ENCODE measurements at regions not wholly inside any gene's neighbourhood (a gene's known extent, or its start where the extent isn't known, plus 50 kb on each side); places are given as distances from the start of the nearest gene placed in this dataset.
"Not testable (repeated sequence)": the region's sequence is repeated elsewhere in the genome, so short reads cannot be mapped to it uniquely, and the experiment has no call there.

- DNase-seq, result no peak
Measured at GRCh38 chr15:91611561-91612323, 241.8 kb upstream of the SLCO3A1 start.

- DNase-seq, result no peak
Measured at GRCh38 chr15:91620229-91620628, 233.3 kb upstream of the SLCO3A1 start.

GRCh38 chr15:91622235-91622634 lies 231.3 kb upstream of the SLCO3A1 start:
- DNase-seq, result no peak

- no peak for DNase-seq
Measured at GRCh38 chr15:91622711-91623342, 230.7 kb upstream of the SLCO3A1 start.

GRCh38 chr15:91624353-91624968 lies 229.0 kb upstream of the SLCO3A1 start:
- DNase-seq, result no peak

- DNase-seq, result no peak
Measured at GRCh38 chr15:91625506-91625905, 228.0 kb upstream of the SLCO3A1 start.

GRCh38 chr15:91627473-91628278 lies 225.8 kb upstream of the SLCO3A1 start:
- DNase-seq, result peak; percentile 30

- no peak for DNase-seq
Measured at GRCh38 chr15:91630090-91630489, 223.4 kb upstream of the SLCO3A1 start.

GRCh38 chr15:91632176-91632575 lies 221.3 kb upstream of the SLCO3A1 start:
- DNase-seq, result no peak

GRCh38 chr15:91632981-91633380 lies 220.5 kb upstream of the SLCO3A1 start:
- no peak for DNase-seq

- no peak for DNase-seq
Measured at GRCh38 chr15:91634179-91634578, 219.3 kb upstream of the SLCO3A1 start.

- DNase-seq, result no peak
Measured at GRCh38 chr15:91635080-91635479, 218.4 kb upstream of the SLCO3A1 start.

GRCh38 chr15:91635641-91636040 lies 217.9 kb upstream of the SLCO3A1 start:
- DNase-seq, result no peak

GRCh38 chr15:91649016-91649415 lies 204.5 kb upstream of the SLCO3A1 start:
- DNase-seq, result no peak

GRCh38 chr15:91649831-91650321 lies 203.6 kb upstream of the SLCO3A1 start:
- no peak for DNase-seq

- no peak for DNase-seq
Measured at GRCh38 chr15:91651251-91651650, 202.3 kb upstream of the SLCO3A1 start.

GRCh38 chr15:91652610-91653207 lies 200.8 kb upstream of the SLCO3A1 start:
- DNase-seq, result no peak

GRCh38 chr15:91655563-91656290 lies 197.8 kb upstream of the SLCO3A1 start:
- DNase-seq, result not testable (repeated sequence)

GRCh38 chr15:91660174-91660649 lies 193.3 kb upstream of the SLCO3A1 start:
- DNase-seq, result no peak

- DNase-seq, result no peak
Measured at GRCh38 chr15:91664224-91664836, 189.2 kb upstream of the SLCO3A1 start.
